ENCODE measurements at regions not wholly inside any gene's neighbourhood (a gene's known extent, or its start where the extent isn't known, plus 50 kb on each side); places are given as distances from the start of the nearest gene placed in this dataset.

DNA sequence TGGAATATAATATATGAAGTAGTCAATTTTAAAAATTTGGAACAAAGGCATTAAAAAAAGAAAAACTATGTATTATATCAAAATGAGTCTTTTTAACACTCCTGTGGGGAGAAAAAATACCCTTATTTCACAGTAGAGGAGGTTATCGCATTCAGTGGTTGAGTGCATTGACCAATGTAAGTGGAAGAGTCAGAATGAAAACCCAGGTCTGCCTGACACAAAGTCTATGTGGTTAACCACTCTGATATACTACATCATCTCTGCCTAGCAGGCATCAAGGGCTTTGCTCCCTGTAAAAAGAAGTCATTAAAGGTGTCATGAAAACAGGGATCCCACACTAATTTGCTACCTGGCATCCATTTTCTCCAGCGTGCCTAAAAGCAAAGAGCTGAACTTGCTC, 417.2 kb upstream of the C9orf72 start (continued):
- TF ChIP-seq, protein P1, sequence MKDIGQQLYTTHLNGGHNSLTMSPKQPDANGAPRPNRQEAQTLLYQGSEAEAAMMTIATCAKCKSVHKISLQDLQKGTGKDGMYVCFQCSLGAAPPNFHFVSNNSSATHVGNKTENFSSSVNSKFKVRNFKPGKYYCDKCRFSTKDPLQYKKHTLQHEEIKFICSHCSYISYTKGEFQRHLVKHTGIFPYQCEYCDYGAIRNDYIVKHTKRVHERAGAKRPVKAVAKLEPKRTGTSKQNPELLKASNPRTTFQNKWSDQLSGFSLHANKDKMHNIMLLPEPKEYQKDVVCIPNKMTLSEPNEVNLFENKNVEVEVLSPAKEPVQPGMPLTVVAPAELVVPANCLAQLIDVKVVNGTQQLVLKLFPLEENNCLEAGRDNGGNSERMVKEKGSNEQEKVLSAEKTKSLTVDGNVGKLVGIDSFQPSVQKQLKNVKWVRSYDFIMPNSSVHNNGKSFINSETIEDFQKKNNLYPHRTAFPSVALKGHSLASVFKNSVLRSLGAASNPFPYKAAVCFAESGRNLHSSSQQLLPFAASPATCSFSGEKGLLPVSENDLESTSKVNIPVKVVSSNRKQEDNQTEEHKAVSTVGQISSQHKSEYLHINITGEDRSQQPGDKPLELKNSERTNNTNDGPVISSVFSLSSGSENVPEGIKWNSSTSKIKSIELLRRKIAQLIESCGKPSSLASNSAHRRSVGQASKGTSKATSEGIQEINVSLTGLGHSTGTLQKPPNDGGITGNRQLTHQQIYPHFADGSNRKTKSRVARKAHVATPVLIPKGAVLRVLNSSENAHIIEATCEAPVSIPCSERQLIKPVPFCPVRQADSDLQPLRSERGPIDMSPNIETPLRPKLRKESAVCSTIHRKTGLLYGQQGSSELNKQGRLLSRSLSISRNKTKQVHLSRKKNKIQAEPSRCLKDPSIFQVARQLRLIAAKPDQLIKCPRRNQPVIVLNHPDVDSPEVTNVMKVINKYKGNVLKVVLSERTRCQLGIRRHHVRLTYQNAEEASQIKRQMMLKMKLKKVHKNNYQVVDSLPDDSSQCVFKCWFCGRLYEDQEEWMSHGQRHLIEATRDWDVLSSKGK (CRISPR knock-in tag; IDR thresholded peaks at IDR 0.05), result no peak
- TF ChIP-seq ZNF785 (CRISPR knock-in tag; IDR thresholded peaks at IDR 0.05) (no peak), ZNF75A (CRISPR knock-in tag; IDR thresholded peaks at IDR 0.05) (no peak), PHB (CRISPR knock-in tag; IDR thresholded peaks at IDR 0.05) (no peak), EP300 (IDR thresholded peaks at IDR 0.05; ENCODE audit: low read length) (no peak), ZNF282 (CRISPR knock-in tag; IDR thresholded peaks at IDR 0.05) (no peak), NR1H2 (CRISPR knock-in tag; IDR thresholded peaks at IDR 0.05) (no peak), FOXJ2 (tag; IDR thresholded peaks at IDR 0.05) (no peak), ZKSCAN1 (IDR thresholded peaks at IDR 0.05; ENCODE audit: low read depth, low read length) (no peak), MEF2D (tag; conservative IDR thresholded peaks at IDR 0.05; ENCODE audit: low read depth) (no peak), HLTF (IDR thresholded peaks at IDR 0.05) (no peak)
- TF ChIP-seq, protein P2, sequence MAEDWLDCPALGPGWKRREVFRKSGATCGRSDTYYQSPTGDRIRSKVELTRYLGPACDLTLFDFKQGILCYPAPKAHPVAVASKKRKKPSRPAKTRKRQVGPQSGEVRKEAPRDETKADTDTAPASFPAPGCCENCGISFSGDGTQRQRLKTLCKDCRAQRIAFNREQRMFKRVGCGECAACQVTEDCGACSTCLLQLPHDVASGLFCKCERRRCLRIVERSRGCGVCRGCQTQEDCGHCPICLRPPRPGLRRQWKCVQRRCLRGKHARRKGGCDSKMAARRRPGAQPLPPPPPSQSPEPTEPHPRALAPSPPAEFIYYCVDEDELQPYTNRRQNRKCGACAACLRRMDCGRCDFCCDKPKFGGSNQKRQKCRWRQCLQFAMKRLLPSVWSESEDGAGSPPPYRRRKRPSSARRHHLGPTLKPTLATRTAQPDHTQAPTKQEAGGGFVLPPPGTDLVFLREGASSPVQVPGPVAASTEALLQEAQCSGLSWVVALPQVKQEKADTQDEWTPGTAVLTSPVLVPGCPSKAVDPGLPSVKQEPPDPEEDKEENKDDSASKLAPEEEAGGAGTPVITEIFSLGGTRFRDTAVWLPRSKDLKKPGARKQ (CRISPR knock-in tag; IDR thresholded peaks at IDR 0.05), result no peak

All from K562 (cell line).